Kidney tubule cell (primary cell): ENCODE measurements at regions not wholly inside any gene's neighbourhood (a gene's known extent, or its start where the extent isn't known, plus 50 kb on each side); places are given as distances from the start of the nearest gene placed in this dataset.

ENCODE experiments used
- DNase-seq: peaks from one replicate; pipeline ENCODE4 v3.0.0-alpha.2; 2018; ENCODE audit warnings: low spot score

- DNase-seq, result no peak
These were observed 157.5 kb downstream of the SCP2D1 start for GRCh38 chr20:18971121-18971520.

- no peak for DNase-seq
These were observed 158.0 kb downstream of the SCP2D1 start for GRCh38 chr20:18971574-18971973.

GRCh38 chr20:18972251-18972876, 158.8 kb downstream of the SCP2D1 start:
- no peak for DNase-seq

GRCh38 chr20:18973529-18974173, 160.1 kb downstream of the SCP2D1 start:
- DNase-seq, result no peak

- DNase-seq, result no peak
These were observed 161.1 kb downstream of the SCP2D1 start for GRCh38 chr20:18974660-18975059.

- DNase-seq, result no peak
These were observed 163.9 kb downstream of the SCP2D1 start for GRCh38 chr20:18977441-18977840.

GRCh38 chr20:18978311-18978710, 164.7 kb downstream of the SCP2D1 start:
- DNase-seq, result no peak

GRCh38 chr20:18979132-18979531, 165.5 kb downstream of the SCP2D1 start:
- no peak for DNase-seq

GRCh38 chr20:18981962-18982539, 168.5 kb downstream of the SCP2D1 start:
- DNase-seq, result no peak

- no peak for DNase-seq
These were observed 170.2 kb downstream of the SCP2D1 start for GRCh38 chr20:18983796-18984195.

GRCh38 chr20:18984238-18985200, 170.9 kb downstream of the SCP2D1 start:
- DNase-seq, result peak; percentile 36

GRCh38 chr20:18985551-18985950, 172.0 kb downstream of the SCP2D1 start:
- peak; percentile 55 for DNase-seq

- DNase-seq, result peak; percentile 30
These were observed 172.7 kb downstream of the SCP2D1 start for GRCh38 chr20:18986146-18986830.

GRCh38 chr20:18986895-18987580, 173.5 kb downstream of the SCP2D1 start:
- DNase-seq, result no peak

GRCh38 chr20:18987781-18988360, 174.3 kb downstream of the SCP2D1 start:
- no peak for DNase-seq

GRCh38 chr20:18988701-18989100, 175.1 kb downstream of the SCP2D1 start:
- no peak for DNase-seq

GRCh38 chr20:18989736-18990474, 176.3 kb downstream of the SCP2D1 start:
- no peak for DNase-seq

- DNase-seq, result no peak
These were observed 177.4 kb downstream of the SCP2D1 start for GRCh38 chr20:18991012-18991411.

GRCh38 chr20:18992418-18992817, 178.8 kb downstream of the SCP2D1 start:
- DNase-seq, result no peak

- DNase-seq, result no peak
These were observed 181.9 kb downstream of the SCP2D1 start for GRCh38 chr20:18995455-18995854.
